NCI-H187 treated with DMSO at 0.1 percent for 48 hours (cell line): ENCODE measurements at regions not wholly inside any gene's neighbourhood (a gene's known extent, or its start where the extent isn't known, plus 50 kb on each side); places are given as distances from the start of the nearest gene placed in this dataset.
"Not testable (repeated sequence)": the region's sequence is repeated elsewhere in the genome, so short reads cannot be mapped to it uniquely, and the experiment has no call there.

ENCODE experiments used
- DNase-seq: peaks from one replicate; lab custom pipeline; 2025; lab: John Stamatoyannopoulos, UW

- DNase-seq: no peak
Observed at GRCh38 chr4:97396097-97396496, 747.2 kb downstream of the STPG2 start.

- DNase-seq: no peak
Observed at GRCh38 chr4:97396605-97397004, 746.7 kb downstream of the STPG2 start.

- DNase-seq: no peak
Observed at GRCh38 chr4:97404876-97405523, 738.3 kb downstream of the STPG2 start.

GRCh38 chr4:97411356-97411755, 731.9 kb downstream of the STPG2 start:
- DNase-seq: no peak

DNA sequence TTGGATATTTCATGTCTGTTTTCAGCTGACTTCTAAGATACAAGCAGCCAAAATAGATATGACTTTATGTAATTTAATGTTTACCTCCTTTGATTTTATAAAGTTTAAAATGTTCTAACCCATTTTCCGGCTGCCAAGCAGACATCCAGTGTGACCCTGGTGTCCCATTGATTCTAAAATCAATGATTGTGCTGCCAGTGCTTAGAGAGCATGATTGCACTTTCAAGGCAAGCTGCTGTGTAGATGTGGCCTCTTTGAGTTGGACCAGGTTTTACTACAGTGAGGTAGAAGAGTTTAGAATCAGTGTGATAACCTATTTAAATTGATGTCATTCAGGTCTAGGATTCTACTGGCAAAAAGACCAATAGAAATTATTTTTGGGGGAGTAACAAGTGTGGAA, 730.9 kb downstream of the STPG2 start:
- DNase-seq: no peak

GRCh38 chr4:97414161-97414560, 729.1 kb downstream of the STPG2 start:
- DNase-seq: no peak

GRCh38 chr4:97432551-97432950, 710.7 kb downstream of the STPG2 start:
- no peak for DNase-seq

DNA sequence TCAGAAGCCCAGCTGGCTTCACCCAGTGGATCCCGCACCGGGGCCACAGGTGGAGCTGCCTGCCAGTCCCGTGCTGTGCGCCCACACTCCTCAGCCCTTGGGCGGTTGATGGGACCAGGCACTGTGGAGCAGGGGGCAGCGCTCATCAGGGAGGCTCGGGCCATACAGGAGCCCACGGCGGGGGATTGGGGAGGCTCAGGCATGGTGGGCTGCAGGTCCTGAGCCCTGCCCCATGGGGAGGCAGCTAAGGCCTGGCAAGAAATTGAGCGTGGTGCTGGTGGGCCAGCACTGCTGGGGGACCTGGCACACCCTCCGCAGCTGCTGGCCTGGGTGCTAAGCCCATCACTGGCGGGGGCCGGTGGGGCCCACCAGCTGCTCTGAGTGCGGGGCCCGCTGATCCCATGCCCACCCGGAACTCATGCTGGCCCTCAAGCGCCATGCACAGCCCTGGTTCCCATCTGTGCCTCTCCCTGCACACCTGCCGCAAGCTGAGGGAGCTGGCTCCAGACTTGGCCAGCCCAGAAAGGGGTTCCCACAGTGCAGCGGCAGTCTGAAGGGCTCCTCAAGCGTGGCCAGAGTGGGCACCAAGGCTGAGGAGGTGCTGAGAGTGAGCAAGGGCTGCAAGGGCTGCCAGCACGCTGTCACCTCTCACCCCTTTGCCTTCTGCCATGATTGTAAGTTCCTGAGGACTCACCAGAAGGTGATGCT, 705.1 kb downstream of the STPG2 start:
- DNase-seq: not testable (repeated sequence)

- DNase-seq: no peak
Observed at GRCh38 chr4:97453186-97453585, 690.1 kb downstream of the STPG2 start.

DNA sequence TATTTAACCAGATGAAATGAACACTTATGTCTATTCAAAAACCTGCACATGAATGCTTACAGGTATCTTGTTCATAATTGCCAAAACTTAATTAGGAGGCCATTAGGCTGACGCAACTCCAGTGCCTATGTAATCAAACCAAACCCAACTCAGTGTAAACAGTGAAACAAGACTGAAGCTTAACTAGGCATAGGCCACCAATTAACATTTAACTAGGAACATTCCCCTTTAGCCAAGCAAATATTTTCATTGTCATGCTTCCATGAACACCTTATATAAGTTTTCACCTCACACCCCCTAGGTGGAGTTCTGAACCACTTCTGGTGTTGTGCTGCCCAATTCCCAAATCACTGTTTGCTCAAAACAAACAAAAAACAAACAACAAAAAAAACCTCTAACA, 686.0 kb downstream of the STPG2 start:
- no peak for DNase-seq

GRCh38 chr4:97468272-97468671, 675.0 kb downstream of the STPG2 start:
- DNase-seq: no peak

GRCh38 chr4:97475621-97476020, 667.7 kb downstream of the STPG2 start:
- no peak for DNase-seq

GRCh38 chr4:97477974-97478373, 665.3 kb downstream of the STPG2 start:
- no peak for DNase-seq

GRCh38 chr4:97479388-97479787, 663.9 kb downstream of the STPG2 start:
- DNase-seq: no peak

DNA sequence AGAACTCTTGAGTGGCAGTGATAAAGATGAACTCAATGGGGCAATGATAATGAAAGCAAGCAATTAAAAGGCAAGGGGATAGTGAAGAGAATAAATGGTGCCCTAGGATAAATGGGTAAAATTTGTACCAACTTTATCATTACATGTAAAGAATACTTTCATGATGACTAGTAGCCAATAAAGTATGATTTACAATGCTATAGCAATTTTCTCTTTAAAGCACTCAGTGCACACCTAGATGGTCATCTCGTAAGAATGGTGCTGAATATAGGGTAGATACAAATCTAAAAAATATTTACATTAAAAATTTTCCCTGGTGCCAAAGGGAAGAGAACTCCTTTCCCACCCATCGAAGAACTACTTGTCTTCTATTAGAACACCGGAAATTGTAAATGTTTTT, 651.4 kb downstream of the STPG2 start:
- no peak for DNase-seq

DNA sequence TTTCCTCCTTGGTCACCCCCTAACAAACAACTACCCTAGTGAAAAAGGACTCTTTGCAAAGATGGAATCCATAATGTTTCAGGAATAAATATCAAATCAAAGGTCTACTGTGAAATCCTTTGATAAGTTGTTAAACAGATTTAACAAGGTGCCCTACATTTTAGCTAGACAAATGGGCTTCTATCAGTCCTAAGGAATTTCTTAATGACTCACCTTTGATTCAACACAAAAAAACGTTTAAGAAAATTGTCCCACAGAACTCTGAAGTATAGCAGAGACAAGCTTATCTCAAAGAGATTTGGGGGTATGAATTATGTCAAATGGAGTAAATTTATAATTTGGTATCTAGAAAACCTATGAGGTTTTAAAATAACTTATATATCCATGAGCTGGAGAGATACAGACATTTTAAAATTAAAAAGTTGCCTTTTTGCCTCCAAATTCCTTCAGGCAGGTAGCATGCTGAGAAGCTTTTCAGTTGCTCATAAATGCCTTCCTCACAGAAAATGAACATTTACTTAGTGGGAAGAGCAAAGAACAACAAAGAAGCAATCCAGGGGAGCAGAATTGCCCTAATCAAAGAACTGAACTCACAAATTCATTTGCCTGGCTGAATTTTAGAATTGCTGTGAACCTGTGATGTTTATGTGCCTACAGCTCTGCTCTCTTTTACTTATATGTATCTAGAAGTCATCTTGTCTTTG, 649.3 kb downstream of the STPG2 start:
- no peak for DNase-seq

- DNase-seq: no peak
Observed at GRCh38 chr4:97496298-97496873, 646.9 kb downstream of the STPG2 start.

GRCh38 chr4:97498875-97499274, 644.4 kb downstream of the STPG2 start:
- no peak for DNase-seq

DNA sequence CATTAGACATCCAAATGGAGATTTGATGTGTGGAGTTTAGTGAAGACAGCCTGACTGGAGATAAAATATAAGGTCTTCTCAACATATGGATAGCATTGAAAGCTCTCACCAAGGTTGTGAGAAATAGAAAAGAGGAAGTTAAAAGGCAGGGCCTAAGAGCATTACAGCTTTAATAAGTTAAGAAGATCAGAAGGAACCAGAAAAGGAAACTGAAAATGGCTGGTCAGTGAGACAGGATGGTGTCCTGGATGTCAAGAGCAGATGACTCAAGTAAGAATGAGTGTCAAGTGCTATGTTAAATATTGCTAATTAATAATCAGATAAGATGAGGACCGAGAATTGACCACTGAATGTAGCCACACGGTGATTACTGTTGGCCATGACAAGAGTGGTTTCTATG, 642.9 kb downstream of the STPG2 start:
- DNase-seq: no peak

DNA sequence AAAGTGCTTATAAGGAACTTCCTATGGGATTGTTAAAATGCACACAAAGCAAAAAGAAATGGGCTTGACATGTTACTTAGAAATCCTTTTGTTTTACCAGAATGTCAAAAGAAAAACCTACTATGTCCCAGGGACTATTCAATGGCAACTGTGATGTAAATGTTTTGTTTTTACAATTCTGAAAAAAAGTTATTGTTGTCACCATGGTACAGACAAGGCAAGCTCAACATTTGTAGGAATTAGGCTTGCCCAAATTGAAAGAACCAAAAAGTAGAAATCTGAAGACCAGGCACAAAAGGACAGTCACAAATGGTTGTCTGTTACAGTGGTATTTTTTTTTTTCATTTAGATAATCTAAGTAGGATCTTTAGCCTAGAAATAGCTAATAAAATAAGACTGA, 638.6 kb downstream of the STPG2 start:
- no peak for DNase-seq

DNA sequence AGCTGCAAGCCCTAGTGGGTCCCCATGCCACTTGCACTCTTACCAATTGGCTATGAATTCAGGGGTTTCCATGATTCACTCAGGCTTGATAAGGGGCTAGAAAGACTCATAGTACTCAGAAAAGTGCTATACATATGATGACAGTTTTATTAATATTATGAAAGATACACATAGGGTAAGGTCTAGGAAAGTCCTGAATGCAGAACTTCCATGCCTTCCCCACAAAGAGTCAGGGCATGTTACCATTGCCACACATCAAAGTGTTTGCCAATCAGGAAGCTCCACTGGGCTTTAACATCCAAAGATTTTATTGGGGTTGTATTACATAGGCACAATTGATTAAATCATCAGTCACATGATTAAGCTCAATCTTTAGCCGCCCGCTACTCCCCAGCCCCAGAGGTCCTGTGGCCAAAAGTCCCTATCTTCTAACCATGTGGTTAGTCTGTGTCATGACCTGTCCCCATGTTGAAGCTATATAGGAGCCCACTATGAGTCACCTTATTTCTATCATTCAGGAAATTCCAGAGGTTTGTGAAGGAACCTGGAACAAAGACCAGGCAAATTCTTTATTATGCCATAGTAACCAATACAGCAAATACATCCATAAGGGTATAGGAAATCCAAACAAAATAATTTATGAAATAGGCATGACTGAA, 635.6 kb downstream of the STPG2 start:
- no peak for DNase-seq
